WTC11 (cell line): ENCODE measurements at regions not wholly inside any gene's neighbourhood (a gene's known extent, or its start where the extent isn't known, plus 50 kb on each side); places are given as distances from the start of the nearest gene placed in this dataset.

Experiments used
- ATAC-seq: fragments of 200-7000 bp; cut with Tn5 transposase; 2 replicates; pipeline ENCODE4 v1.10.0; 2021; ENCODE audit warnings: mild to moderate bottlenecking, moderate library complexity
- CTCF ChIA-PET: fragments of 300-600 bp; sonication (Branson Sonifier 250); formaldehyde crosslinking; loops from one replicate; lab custom pipeline; 2021; ENCODE audit warnings: antibody characterized with exemption; lab: Charles Lee
- POLR2A ChIA-PET: fragments of 350-600 bp; sonication (Branson Sonifier 250); formaldehyde crosslinking; loops from one replicate; lab custom pipeline; 2021; ENCODE audit warnings: antibody characterized with exemption; lab: Charles Lee
- DNase-seq: peaks from one replicate; pipeline ENCODE4 v3.0.0; 2021; ENCODE audit warnings: low spot score
- H3K27ac Mint-ChIP-seq: 2 replicates; pipeline ENCODE4 v1.8.0; 2021; ENCODE audit warnings: mixed read lengths
- H3K27me3 Mint-ChIP-seq: 2 replicates; pipeline ENCODE4 v1.8.0; 2021; ENCODE audit warnings: low read depth, mild to moderate bottlenecking, moderate library complexity, mixed read lengths
- H3K36me3 Mint-ChIP-seq: 2 replicates; pipeline ENCODE4 v1.8.0; 2021; ENCODE audit warnings: mixed read lengths
- H3K4me1 Mint-ChIP-seq: 2 replicates; pipeline ENCODE4 v1.8.0; 2022; ENCODE audit warnings: mixed read lengths
- H3K4me3 Mint-ChIP-seq: 2 replicates; pipeline ENCODE4 v1.8.0; 2021; ENCODE audit warnings: mild to moderate bottlenecking, moderate library complexity, mixed read lengths
- H3K9me3 Mint-ChIP-seq: 2 replicates; pipeline ENCODE4 v1.8.0; 2021; ENCODE audit warnings: mixed read lengths
- CREM ChIP-seq: sonication (generic); formaldehyde crosslinking; IDR thresholded peaks from 2 replicates; pipeline ENCODE4 v1.8.1; 2022; ENCODE audit warnings: mild to moderate bottlenecking, missing genetic modification reagents, moderate library complexity
- E2F5 ChIP-seq: sonication (generic); formaldehyde crosslinking; IDR thresholded peaks from 2 replicates; pipeline ENCODE4 v1.8.1; 2022; ENCODE audit warnings: mild to moderate bottlenecking, moderate library complexity, missing genetic modification reagents
- FOXP1 ChIP-seq: sonication (generic); formaldehyde crosslinking; IDR thresholded peaks from 2 replicates; pipeline ENCODE4 v1.8.0; 2022; ENCODE audit warnings: missing genetic modification reagents, mild to moderate bottlenecking, moderate library complexity, borderline replicate concordance
- FOXP4 ChIP-seq: sonication (generic); formaldehyde crosslinking; IDR thresholded peaks from 2 replicates; pipeline ENCODE4 v1.8.0; 2022; ENCODE audit warnings: mild to moderate bottlenecking, missing genetic modification reagents
- GRHL2 ChIP-seq: fragments of 250-450 bp; sonication (Bioruptor Pico); IDR thresholded peaks from 2 replicates; pipeline ENCODE4 v1.8.0; 2022; ENCODE audit warnings: mild to moderate bottlenecking, moderate library complexity; ENCODE audit not compliant: insufficient replicate concordance, severe bottlenecking
- HMGXB4 ChIP-seq: sonication (generic); formaldehyde crosslinking; IDR thresholded peaks from 2 replicates; pipeline ENCODE4 v1.8.1; 2023; ENCODE audit warnings: mild to moderate bottlenecking, moderate library complexity, missing genetic modification reagents
- MAX ChIP-seq: sonication (generic); formaldehyde crosslinking; IDR thresholded peaks from 2 replicates; pipeline ENCODE4 v1.8.0; 2022; ENCODE audit warnings: mild to moderate bottlenecking, missing genetic modification reagents
- TEAD1 ChIP-seq: sonication (generic); formaldehyde crosslinking; IDR thresholded peaks from 2 replicates; pipeline ENCODE4 v1.8.0; 2022; ENCODE audit warnings: mild to moderate bottlenecking, missing genetic modification reagents
- TP53 ChIP-seq: sonication (generic); formaldehyde crosslinking; IDR thresholded peaks from 2 replicates; pipeline ENCODE4 v1.8.1; 2023; ENCODE audit warnings: mild to moderate bottlenecking, missing genetic modification reagents
- ZNF281 ChIP-seq: sonication (generic); formaldehyde crosslinking; IDR thresholded peaks from 2 replicates; pipeline ENCODE4 v1.8.0; 2023; ENCODE audit warnings: mild to moderate bottlenecking, missing genetic modification reagents
- TF ChIP-seq, protein P1 (sequence below): fragments of 250-450 bp; sonication (Bioruptor Pico); IDR thresholded peaks from 2 replicates; pipeline ENCODE4 v1.9.0; 2021; ENCODE audit warnings: mild to moderate bottlenecking, borderline replicate concordance
- TF ChIP-seq, protein P2 (sequence below): sonication (generic); formaldehyde crosslinking; IDR thresholded peaks from 2 replicates; pipeline ENCODE4 v1.8.0; 2022; ENCODE audit warnings: mild to moderate bottlenecking, missing genetic modification reagents

DNA sequence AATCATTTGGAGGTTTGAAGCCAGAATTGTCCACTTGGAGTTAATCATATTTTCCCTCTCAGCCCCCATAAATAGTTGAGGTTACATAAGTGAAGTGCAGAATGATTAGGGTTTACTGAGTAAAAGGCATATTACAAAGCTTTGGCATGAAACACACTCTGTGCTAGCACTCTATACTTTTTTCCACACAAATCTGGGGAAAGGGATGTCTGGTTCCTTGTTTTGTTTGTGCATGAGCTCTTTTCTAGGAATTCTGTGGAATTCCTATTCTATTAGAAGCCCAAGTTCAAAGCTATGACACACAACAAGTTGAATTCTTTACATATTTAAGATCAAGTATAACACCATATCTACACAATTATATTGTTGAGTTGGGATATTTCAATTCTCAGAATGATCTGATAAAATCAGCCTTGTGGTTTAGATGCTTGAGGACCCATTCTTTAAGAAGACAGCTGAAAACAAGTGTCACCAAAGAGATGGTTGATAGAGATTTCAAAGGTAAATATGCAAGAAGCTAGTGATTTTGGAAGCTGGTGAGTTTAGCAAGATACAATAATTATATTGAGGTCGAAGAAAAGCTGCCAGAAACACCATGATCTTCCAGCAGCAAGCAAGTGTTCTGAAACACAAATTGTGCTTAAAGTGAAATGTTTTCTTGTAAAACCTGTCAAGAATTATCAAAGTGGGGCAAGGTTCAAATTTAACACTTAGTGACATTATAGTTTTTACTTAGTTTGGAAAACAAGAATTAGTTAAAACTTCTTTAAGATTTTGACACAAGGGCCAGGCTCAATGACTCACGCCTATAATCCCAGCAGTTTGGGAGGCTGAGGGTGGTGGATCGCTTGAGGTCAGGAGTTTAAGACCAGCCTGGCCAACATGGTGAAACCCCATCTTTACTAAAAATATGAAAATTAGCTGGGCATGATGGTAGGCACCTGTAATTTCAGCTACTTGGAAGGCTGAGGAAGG is 122.6 kb downstream of the INHBA start:
- no peak for DNase-seq
- H3K27me3 Mint-ChIP-seq = no peaks in the 10 kb centered on the region
- no peak overlapping the region for H3K4me3 Mint-ChIP-seq
- H3K4me1 Mint-ChIP-seq = no peaks in the 10 kb centered on the region
- CTCF ChIA-PET = interaction anchor here (0.6 to 0.8 kb wide), 2 partner anchors 9 to 20 kb away, joined by 4 to 5 read pairs; no protein-coding TSS in a partner anchor
- no peaks in the 10 kb centered on the region for H3K36me3 Mint-ChIP-seq
- H3K9me3 Mint-ChIP-seq = peaks cover 22% of the 10 kb centered on the region
- TF ChIP-seq MAX (CRISPR knock-in tag) (no peak), E2F5 (CRISPR knock-in tag) (no peak), CREM (CRISPR knock-in tag) (no peak), ZNF281 (CRISPR knock-in tag) (no peak), GRHL2 (CRISPR knock-in tag) (no peak)
- TF ChIP-seq, all 79 proteins: peak for 0
- ATAC-seq = no peak
- no peak overlapping the region for H3K27ac Mint-ChIP-seq
- POLR2A ChIA-PET = no interaction called here

DNA sequence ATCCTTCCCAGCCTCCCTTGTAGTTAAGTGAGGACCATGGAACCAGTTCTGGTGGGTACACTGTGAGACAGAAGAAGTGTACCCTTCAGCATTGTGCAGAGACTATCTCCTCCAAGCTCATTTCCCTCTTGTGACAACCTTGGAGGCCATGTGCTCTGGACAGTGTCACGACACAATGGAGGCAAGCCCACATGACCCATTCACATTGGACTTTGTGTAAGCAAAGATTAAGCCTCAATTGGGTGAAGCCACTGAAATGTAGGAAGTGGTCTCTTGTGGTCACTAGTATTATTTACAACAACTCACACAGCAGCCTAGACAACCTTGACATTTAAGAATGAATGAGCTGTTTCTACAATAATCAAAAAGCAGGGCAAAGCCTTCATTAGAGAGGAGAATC is 124.2 kb downstream of the INHBA start:
- no peak for DNase-seq

DNA sequence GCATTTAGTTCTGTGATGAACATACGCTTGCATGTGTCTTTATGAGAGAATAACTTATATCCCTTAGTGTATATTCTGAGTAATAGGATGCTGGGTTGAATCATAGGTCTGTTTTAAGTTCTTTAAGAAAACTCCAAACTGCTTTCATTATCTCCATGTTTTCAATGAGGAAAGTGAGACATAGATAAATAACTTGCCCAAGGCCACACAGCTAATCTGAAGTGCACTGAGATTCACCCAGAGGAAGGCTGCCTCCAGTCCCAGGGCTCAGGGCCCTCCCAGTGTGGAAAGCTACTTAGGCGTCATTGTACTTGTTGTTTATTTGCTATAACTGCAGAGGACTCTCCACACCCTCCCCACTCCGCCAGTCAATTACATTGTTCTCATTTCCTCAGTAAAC is 126.7 kb downstream of the INHBA start:
- Mint-ChIP-seq H3K4me3 (no peak overlapping the region), H3K9me3 (peaks cover 7% of the 10 kb centered on the region; the same call in 1 of the 2 replicates), H3K27ac (no peak overlapping the region), H3K27me3 (no peaks in the 10 kb centered on the region), H3K36me3 (no peaks in the 10 kb centered on the region), H3K4me1 (peaks cover 9% of the 10 kb centered on the region)
- no peak for ATAC-seq
- ChIA-PET POLR2A (no interaction called here), CTCF (no interaction called here)
- no peak for DNase-seq
- TF ChIP-seq TP53 (no peak), HMGXB4 (CRISPR knock-in tag) (no peak), TEAD1 (no peak), FOXP1 (CRISPR knock-in tag) (no peak)
- TF ChIP-seq, protein P1, sequence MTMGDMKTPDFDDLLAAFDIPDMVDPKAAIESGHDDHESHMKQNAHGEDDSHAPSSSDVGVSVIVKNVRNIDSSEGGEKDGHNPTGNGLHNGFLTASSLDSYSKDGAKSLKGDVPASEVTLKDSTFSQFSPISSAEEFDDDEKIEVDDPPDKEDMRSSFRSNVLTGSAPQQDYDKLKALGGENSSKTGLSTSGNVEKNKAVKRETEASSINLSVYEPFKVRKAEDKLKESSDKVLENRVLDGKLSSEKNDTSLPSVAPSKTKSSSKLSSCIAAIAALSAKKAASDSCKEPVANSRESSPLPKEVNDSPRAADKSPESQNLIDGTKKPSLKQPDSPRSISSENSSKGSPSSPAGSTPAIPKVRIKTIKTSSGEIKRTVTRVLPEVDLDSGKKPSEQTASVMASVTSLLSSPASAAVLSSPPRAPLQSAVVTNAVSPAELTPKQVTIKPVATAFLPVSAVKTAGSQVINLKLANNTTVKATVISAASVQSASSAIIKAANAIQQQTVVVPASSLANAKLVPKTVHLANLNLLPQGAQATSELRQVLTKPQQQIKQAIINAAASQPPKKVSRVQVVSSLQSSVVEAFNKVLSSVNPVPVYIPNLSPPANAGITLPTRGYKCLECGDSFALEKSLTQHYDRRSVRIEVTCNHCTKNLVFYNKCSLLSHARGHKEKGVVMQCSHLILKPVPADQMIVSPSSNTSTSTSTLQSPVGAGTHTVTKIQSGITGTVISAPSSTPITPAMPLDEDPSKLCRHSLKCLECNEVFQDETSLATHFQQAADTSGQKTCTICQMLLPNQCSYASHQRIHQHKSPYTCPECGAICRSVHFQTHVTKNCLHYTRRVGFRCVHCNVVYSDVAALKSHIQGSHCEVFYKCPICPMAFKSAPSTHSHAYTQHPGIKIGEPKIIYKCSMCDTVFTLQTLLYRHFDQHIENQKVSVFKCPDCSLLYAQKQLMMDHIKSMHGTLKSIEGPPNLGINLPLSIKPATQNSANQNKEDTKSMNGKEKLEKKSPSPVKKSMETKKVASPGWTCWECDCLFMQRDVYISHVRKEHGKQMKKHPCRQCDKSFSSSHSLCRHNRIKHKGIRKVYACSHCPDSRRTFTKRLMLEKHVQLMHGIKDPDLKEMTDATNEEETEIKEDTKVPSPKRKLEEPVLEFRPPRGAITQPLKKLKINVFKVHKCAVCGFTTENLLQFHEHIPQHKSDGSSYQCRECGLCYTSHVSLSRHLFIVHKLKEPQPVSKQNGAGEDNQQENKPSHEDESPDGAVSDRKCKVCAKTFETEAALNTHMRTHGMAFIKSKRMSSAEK (CRISPR knock-in tag) = no peak
- TF ChIP-seq, protein P2, sequence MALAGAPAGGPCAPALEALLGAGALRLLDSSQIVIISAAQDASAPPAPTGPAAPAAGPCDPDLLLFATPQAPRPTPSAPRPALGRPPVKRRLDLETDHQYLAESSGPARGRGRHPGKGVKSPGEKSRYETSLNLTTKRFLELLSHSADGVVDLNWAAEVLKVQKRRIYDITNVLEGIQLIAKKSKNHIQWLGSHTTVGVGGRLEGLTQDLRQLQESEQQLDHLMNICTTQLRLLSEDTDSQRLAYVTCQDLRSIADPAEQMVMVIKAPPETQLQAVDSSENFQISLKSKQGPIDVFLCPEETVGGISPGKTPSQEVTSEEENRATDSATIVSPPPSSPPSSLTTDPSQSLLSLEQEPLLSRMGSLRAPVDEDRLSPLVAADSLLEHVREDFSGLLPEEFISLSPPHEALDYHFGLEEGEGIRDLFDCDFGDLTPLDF (CRISPR knock-in tag) = no peak

More for the DNA sequence above, 124.2 kb downstream of the INHBA start:
- ChIA-PET POLR2A (no interaction called here), CTCF (interaction anchor here (1.6 kb wide), 1 partner anchor 22 kb away, joined by 4 read pairs; no protein-coding TSS in a partner anchor)
- no peak for ATAC-seq
- no peak for TF ChIP-seq FOXP4 (CRISPR knock-in tag)
- Mint-ChIP-seq H3K27me3 (no peaks in the 10 kb centered on the region), H3K9me3 (peaks cover 22% of the 10 kb centered on the region), H3K4me1 (no peaks in the 10 kb centered on the region), H3K36me3 (no peaks in the 10 kb centered on the region), H3K4me3 (no peak overlapping the region), H3K27ac (no peak overlapping the region)
